ENCODE measurements at regions not wholly inside any gene's neighbourhood (a gene's known extent, or its start where the extent isn't known, plus 50 kb on each side); places are given as distances from the start of the nearest gene placed in this dataset.
"Not testable (repeated sequence)": the region's sequence is repeated elsewhere in the genome, so short reads cannot be mapped to it uniquely, and the experiment has no call there.

DNA sequence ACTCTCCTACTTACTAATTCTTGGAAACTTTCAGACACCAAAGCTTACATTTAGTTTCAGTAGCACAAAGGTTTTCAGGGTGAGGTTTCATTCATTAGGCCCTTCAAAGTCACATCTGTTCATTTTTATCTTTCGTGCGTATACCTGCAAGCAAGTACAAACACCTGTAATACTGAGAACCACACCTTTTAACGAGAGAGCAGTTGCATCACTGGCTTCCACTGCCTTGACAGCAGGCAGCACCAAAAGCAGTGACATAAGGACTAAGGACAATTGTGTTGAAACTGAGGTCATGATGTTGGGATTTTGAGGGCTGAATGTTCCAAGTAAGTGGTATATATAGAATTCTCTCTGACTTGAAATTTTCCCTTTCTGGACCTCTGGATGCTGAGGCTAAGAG, 61.1 kb downstream of the GOLGA6L25 start:
- H3K27ac Mint-ChIP-seq (ENCODE audit: unreplicated experiment); DNase-seq (ENCODE audit: extremely low spot score, unreplicated experiment); H3K9me3 Mint-ChIP-seq (ENCODE audit: unreplicated experiment); H3K36me3 Mint-ChIP-seq (ENCODE audit: unreplicated experiment); H3K4me1 Mint-ChIP-seq (ENCODE audit: unreplicated experiment); H3K27me3 Mint-ChIP-seq (ENCODE audit: unreplicated experiment); H3K4me3 Mint-ChIP-seq (ENCODE audit: unreplicated experiment): not testable (repeated sequence)

DNA sequence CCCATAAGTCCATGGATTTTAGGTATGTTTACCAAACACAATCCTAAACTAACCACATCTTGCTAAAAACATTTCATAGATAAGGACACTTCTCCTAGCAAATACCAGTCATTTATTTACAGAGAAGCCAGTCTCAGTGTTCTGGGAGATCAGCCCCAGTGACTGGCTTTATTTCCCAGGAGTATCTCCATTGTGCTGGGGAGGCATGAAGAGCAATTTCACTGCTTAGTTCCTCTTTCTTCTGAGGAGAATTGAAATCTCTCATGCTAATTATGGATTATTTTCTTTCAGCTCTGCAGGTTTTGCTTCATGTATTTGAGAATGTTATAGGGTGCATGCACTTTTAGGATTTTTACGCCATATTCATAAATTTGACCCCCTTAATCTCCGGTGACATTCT, 68.3 kb downstream of the GOLGA6L25 start:
- not testable (repeated sequence) for H3K36me3 Mint-ChIP-seq (ENCODE audit: unreplicated experiment); H3K4me1 Mint-ChIP-seq (ENCODE audit: unreplicated experiment); H3K27ac Mint-ChIP-seq (ENCODE audit: unreplicated experiment); H3K9me3 Mint-ChIP-seq (ENCODE audit: unreplicated experiment); DNase-seq (ENCODE audit: extremely low spot score, unreplicated experiment); H3K27me3 Mint-ChIP-seq (ENCODE audit: unreplicated experiment); H3K4me3 Mint-ChIP-seq (ENCODE audit: unreplicated experiment)

DNA sequence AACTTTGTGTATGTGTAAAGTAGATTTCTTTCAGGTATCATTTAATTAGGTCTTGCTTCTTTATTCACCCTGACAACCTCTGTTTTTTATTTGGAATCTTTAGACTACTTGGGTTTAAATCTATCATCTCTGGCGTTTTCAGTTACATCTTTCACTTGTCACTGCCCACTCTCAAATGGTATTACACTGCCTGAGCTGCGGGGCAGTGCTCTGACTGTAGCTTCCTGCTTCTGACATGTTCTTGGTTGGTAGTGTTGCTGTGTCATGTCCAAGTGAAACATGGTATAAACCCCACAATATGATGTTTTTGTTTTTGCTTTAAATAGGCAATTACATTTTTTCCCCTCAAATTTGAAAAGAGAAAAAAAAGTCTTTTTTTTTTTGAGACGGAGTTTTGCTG, 68.8 kb downstream of the GOLGA6L25 start:
- not testable (repeated sequence) for DNase-seq (ENCODE audit: extremely low spot score, unreplicated experiment); H3K27me3 Mint-ChIP-seq (ENCODE audit: unreplicated experiment); H3K36me3 Mint-ChIP-seq (ENCODE audit: unreplicated experiment); H3K4me1 Mint-ChIP-seq (ENCODE audit: unreplicated experiment); H3K4me3 Mint-ChIP-seq (ENCODE audit: unreplicated experiment); H3K27ac Mint-ChIP-seq (ENCODE audit: unreplicated experiment); H3K9me3 Mint-ChIP-seq (ENCODE audit: unreplicated experiment)

DNA sequence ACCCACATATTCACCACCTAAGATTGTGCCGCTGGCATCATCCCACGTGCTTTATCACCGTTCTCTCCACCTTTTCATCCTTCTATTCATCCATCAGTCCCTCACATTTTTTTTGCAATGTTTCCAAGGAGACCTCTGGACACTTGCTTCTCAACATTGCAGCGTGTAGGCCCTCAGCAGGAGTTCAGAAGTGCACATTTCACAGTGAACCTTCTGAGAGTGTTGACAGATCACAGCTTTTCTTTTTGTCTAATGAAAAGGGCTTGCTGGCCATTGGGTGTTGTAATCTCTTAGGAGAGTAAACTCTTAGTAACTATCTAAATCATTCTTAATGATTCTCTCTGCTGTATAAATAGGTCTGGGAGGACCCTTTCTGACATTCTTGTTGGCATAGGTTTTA, 71.0 kb downstream of the GOLGA6L25 start:
- H3K27me3 Mint-ChIP-seq (ENCODE audit: unreplicated experiment); H3K27ac Mint-ChIP-seq (ENCODE audit: unreplicated experiment); DNase-seq (ENCODE audit: extremely low spot score, unreplicated experiment); H3K9me3 Mint-ChIP-seq (ENCODE audit: unreplicated experiment); H3K4me1 Mint-ChIP-seq (ENCODE audit: unreplicated experiment); H3K4me3 Mint-ChIP-seq (ENCODE audit: unreplicated experiment); H3K36me3 Mint-ChIP-seq (ENCODE audit: unreplicated experiment): not testable (repeated sequence)

DNA sequence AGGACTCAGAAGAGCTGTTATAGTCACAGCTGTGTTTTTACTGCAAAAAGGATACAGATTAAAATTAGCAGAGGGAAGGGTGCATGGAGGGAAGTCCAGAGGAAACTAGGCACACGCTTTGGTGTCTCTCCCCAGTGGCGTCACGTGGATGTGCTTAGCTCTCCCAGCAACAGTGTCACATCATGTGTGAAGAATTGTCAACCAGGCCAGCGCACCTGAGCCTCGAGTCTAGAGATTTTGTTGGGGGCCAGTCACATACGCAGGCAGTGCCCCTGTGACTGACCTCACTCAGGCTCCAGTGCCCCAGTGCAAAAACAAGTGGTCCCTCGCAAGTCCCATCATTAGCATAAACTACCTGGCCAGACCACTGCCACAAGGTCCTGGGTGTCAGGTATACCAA, 73.2 kb downstream of the GOLGA8M start:
- DNase-seq (ENCODE audit: extremely low spot score, unreplicated experiment): peak; percentile 23
- not testable (repeated sequence) for H3K27ac Mint-ChIP-seq (ENCODE audit: unreplicated experiment); H3K4me1 Mint-ChIP-seq (ENCODE audit: unreplicated experiment); H3K27me3 Mint-ChIP-seq (ENCODE audit: unreplicated experiment); H3K9me3 Mint-ChIP-seq (ENCODE audit: unreplicated experiment); H3K36me3 Mint-ChIP-seq (ENCODE audit: unreplicated experiment); H3K4me3 Mint-ChIP-seq (ENCODE audit: unreplicated experiment)
